IMR-90 (cell line): ENCODE measurements at regions not wholly inside any gene's neighbourhood (a gene's known extent, or its start where the extent isn't known, plus 50 kb on each side); places are given as distances from the start of the nearest gene placed in this dataset.

ENCODE experiments used
- ATAC-seq: fragments of 200-7000 bp; cut with Tn5 transposase; 2 replicates; pipeline ENCODE4 v1.9.1; 2020; ENCODE audit warnings: low read depth, mild to moderate bottlenecking, moderate library complexity
- BruUV-seq: library from RNA; stranded (reverse); fragments of 400-500 nt; replicated peaks from 2 replicates; lab custom pipeline; 2021; lab: Mats Ljungman, UMichigan
- CTCF ChIA-PET: fragments of 300-600 bp; formaldehyde crosslinking; extraction: SDS; loops from one replicate; lab custom pipeline; 2021; ENCODE audit warnings: antibody characterized with exemption; lab: Yijun Ruan, JAX
- POLR2A ChIA-PET: fragments of 300-600 bp; sonication (Branson Sonifier 250); formaldehyde crosslinking; loops from one replicate; lab custom pipeline; 2022; ENCODE audit warnings: antibody characterized with exemption; ENCODE audit not compliant: unreplicated experiment; lab: Charles Lee
- DNase-seq: peaks from one replicate; pipeline ENCODE4 v3.0.0; 2013
- H2AFZ ChIP-seq: replicated peaks from 2 replicates; pipeline ENCODE3; 2013; ENCODE audit warnings: low read length, mild to moderate bottlenecking; ENCODE audit not compliant: poor library complexity
- H2AK5ac ChIP-seq: 2 replicates; pipeline ENCODE4 v1.6.1; 2013; ENCODE audit warnings: low read depth, low read length, inconsistent platforms
- H2AK9ac ChIP-seq: replicated peaks from 2 replicates; pipeline ENCODE3; 2013; ENCODE audit warnings: mild to moderate bottlenecking, low read depth, low read length, moderate library complexity; ENCODE audit not compliant: poor library complexity
- H2BK120ac ChIP-seq: 2 replicates; pipeline ENCODE4 v1.6.1; 2013; ENCODE audit warnings: low read depth, low read length, inconsistent platforms
- H2BK15ac ChIP-seq: 3 replicates; pipeline ENCODE4 v1.6.1; 2013; ENCODE audit warnings: low read depth, low read length, inconsistent platforms
- H2BK20ac ChIP-seq: 2 replicates; pipeline ENCODE4 v1.6.1; 2013; ENCODE audit warnings: low read depth, mild to moderate bottlenecking, inconsistent platforms, low read length, moderate library complexity
- H2BK5ac ChIP-seq: 2 replicates; pipeline ENCODE4 v1.6.1; 2013; ENCODE audit warnings: mild to moderate bottlenecking, low read depth, low read length, inconsistent platforms; ENCODE audit not compliant: poor library complexity, severe bottlenecking
- H3K14ac ChIP-seq: replicated peaks from 2 replicates; pipeline ENCODE4 v1.6.1; 2013; ENCODE audit warnings: low read depth, low read length, inconsistent platforms
- H3K18ac ChIP-seq: 2 replicates; pipeline ENCODE4 v1.6.1; 2013; ENCODE audit warnings: low read depth, low read length, control low read depth
- H3K23ac ChIP-seq: 2 replicates; pipeline ENCODE4 v1.6.1; 2013; ENCODE audit warnings: low read depth, low read length, inconsistent platforms
- H3K27ac ChIP-seq: 2 replicates; pipeline ENCODE4 v1.5.1; 2013; ENCODE audit warnings: mild to moderate bottlenecking, control low read depth, low read length; ENCODE audit not compliant: insufficient read depth
- H3K27me3 ChIP-seq: 2 replicates; pipeline ENCODE4 v1.6.1; 2013; ENCODE audit warnings: low read length; ENCODE audit not compliant: control insufficient read depth, insufficient read depth
- H3K36me3 ChIP-seq: 2 replicates; pipeline ENCODE4 v1.6.1; 2013; ENCODE audit warnings: low read length, mixed read lengths; ENCODE audit not compliant: control insufficient read depth, insufficient read depth
- H3K4ac ChIP-seq: 2 replicates; pipeline ENCODE4 v1.6.1; 2013; ENCODE audit warnings: low read depth, low read length, inconsistent platforms
- H3K4me1 ChIP-seq: 2 replicates; pipeline ENCODE4 v1.6.1; 2013; ENCODE audit warnings: low read length, mixed read lengths; ENCODE audit not compliant: control insufficient read depth, insufficient read depth
- H3K4me2 ChIP-seq: 2 replicates; pipeline ENCODE4 v1.6.1; 2013; ENCODE audit warnings: low read depth, mild to moderate bottlenecking, control low read depth, low read length, moderate library complexity
- H3K4me3 ChIP-seq: 2 replicates; pipeline ENCODE4 v1.5.1; 2013; ENCODE audit warnings: low read depth, mild to moderate bottlenecking, control low read depth, low read length, moderate library complexity; ENCODE audit not compliant: insufficient read depth
- H3K56ac ChIP-seq: 2 replicates; pipeline ENCODE4 v1.6.1; 2013; ENCODE audit warnings: low read length, inconsistent platforms; ENCODE audit not compliant: insufficient read depth; ENCODE audit errors: extremely low read depth
- H3K79me1 ChIP-seq, 2 experiments: 2 replicates each; pipeline ENCODE4 v1.6.1; 2013; ENCODE audit warnings: low read length in 2 of 2, inconsistent platforms in 1 of 2, low read depth in 1 of 2
- H3K9ac ChIP-seq: 2 replicates; pipeline ENCODE4 v1.6.1; 2013; ENCODE audit warnings: low read depth, low read length, control low read depth
- H3K9me1 ChIP-seq: 2 replicates; pipeline ENCODE4 v1.6.1; 2013; ENCODE audit warnings: low read length, inconsistent platforms; ENCODE audit not compliant: insufficient read depth
- H3K9me3 ChIP-seq: 2 replicates; pipeline ENCODE4 v1.6.1; 2013; ENCODE audit warnings: low read length; ENCODE audit not compliant: control insufficient read depth, insufficient read depth
- H4K20me1 ChIP-seq: 2 replicates; pipeline ENCODE4 v1.6.1; 2013; ENCODE audit warnings: low read length, inconsistent platforms; ENCODE audit not compliant: insufficient read depth
- H4K5ac ChIP-seq: 2 replicates; pipeline ENCODE4 v1.6.1; 2013; ENCODE audit warnings: mild to moderate bottlenecking, low read depth, low read length, control low read depth
- H4K8ac ChIP-seq, 2 experiments: 2 replicates each; pipeline ENCODE4 v1.6.1; 2013; ENCODE audit warnings: low read depth in 2 of 2, low read length in 2 of 2, control low read depth in 1 of 2, inconsistent platforms in 1 of 2
- H4K91ac ChIP-seq: 2 replicates; pipeline ENCODE4 v1.6.1; 2013; ENCODE audit warnings: low read depth, low read length, inconsistent platforms; ENCODE audit not compliant: insufficient read depth
- CEBPB ChIP-seq: IDR thresholded peaks from 2 replicates; pipeline ENCODE4 v1.6.1; 2012; ENCODE audit warnings: low read depth, low read length, improper control_type of control experiment
- CHD1 ChIP-seq: IDR thresholded peaks from 2 replicates; pipeline ENCODE4 v1.6.1; 2012; ENCODE audit warnings: low read depth, low read length, improper control_type of control experiment
- CTCF ChIP-seq: conservative IDR thresholded peaks from 2 replicates; pipeline ENCODE4 v1.5.1; 2012; ENCODE audit warnings: mild to moderate bottlenecking, low read depth, low read length, improper control_type of control experiment
- MAFK ChIP-seq: IDR thresholded peaks from 2 replicates; pipeline ENCODE4 v1.6.1; 2012; ENCODE audit warnings: low read depth, low read length, improper control_type of control experiment
- MXI1 ChIP-seq: IDR thresholded peaks from 2 replicates; pipeline ENCODE4 v1.6.1; 2012; ENCODE audit warnings: low read depth, mild to moderate bottlenecking, low read length, moderate library complexity, borderline replicate concordance
- NFE2L2 ChIP-seq: fragments of 150-350 bp; IDR thresholded peaks from 2 replicates; pipeline ENCODE4 v1.6.1; 2016; ENCODE audit warnings: low read depth, mild to moderate bottlenecking, low read length
- POLR2A ChIP-seq: IDR thresholded peaks from 2 replicates; pipeline ENCODE4 v1.6.1; 2012; ENCODE audit warnings: mild to moderate bottlenecking, low read depth, low read length
- RAD21 ChIP-seq: IDR thresholded peaks from 2 replicates; pipeline ENCODE4 v1.6.1; 2012; ENCODE audit warnings: low read length, improper control_type of control experiment
- RCOR1 ChIP-seq: IDR thresholded peaks from 2 replicates; pipeline ENCODE4 v1.6.1; 2012; ENCODE audit warnings: mild to moderate bottlenecking, low read length, improper control_type of control experiment; ENCODE audit not compliant: insufficient replicate concordance
- WGBS, 2 experiments: methylation state at CpG; one replicate each; pipeline versions ENCODE4 v1.1.5 to v1.1.7; 2013; ENCODE audit warnings: missing lambda C conversion rate in 2 of 2; ENCODE audit not compliant: insufficient read length in 1 of 2; ENCODE audit errors: extremely low coverage in 2 of 2; 5-methylcytosine and 5-hydroxymethylcytosine counted together
- dilution Hi-C: fragments of 300-500 bp; cut with HindIII; formaldehyde crosslinking; loops from one replicate; pipeline ENCODE4 v1.14.3; 2018; ENCODE audit warnings: low sequenced_read_pairs; ENCODE audit not compliant: unreplicated experiment
- in situ Hi-C: fragments of 300-500 bp; cut with MboI; formaldehyde crosslinking; loops from 3 replicates; pipeline ENCODE4 v1.14.3; 2019; ENCODE audit warnings: low sequenced_read_pairs, inconsistent platforms, mixed read lengths
- intact Hi-C: fragments of 100-400 bp; cut with micrococcal nuclease; formaldehyde crosslinking; loops from 2 replicates; pipeline ENCODE4 v1.10.0; 2022
- TF ChIP-seq, protein P1 (sequence below): fragments of 150-350 bp; IDR thresholded peaks from 2 replicates; pipeline ENCODE4 v1.6.1; 2016; ENCODE audit warnings: low read depth, mild to moderate bottlenecking, low read length, moderate library complexity, borderline replicate concordance

DNA sequence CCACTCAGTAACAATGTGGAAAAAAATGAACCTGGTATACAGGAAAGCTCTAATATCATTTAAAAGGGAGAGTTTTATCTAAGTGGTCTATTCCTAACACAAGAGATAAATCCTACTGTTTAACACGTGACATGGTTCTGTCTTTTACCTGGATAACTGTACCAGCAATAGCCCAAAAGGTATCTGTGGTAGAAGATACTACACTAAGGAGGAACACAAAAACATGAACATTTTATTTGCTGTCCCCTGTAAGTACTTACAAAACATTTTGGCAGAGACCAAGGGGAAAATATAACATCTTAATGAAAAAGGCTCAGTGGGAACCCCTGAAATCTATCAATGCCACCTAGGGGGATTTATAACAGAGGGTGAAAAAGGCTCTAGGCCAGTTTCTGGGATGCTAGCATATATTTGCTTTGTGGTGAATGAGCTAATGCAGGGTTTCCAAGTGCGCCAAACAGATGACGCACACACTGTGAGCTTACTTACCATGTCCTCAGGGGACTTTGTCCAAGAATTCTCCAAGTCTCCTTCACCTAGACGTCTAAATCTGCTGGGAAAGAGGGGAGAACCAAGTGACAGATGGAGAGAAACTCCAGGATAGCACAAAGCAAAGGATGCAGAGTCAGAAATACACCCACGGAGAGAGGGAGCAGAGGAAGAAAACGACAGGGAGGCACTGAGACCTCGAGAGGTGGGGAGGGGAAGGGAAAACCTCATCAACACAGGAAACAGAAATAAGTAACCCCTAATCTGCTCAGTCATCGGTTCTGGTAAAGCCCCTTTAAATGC is 112.5 kb upstream of the PRNP start:
- Histone ChIP-seq H3K9ac (peak overlapping the region; percentile 73), H2BK120ac (peak overlapping the region; percentile 94), H3K27ac (peak overlapping the region; percentile 98), H3K79me1 (no peaks in the 10 kb centered on the region), H3K27me3 (no peaks in the 10 kb centered on the region), H2AFZ (peak overlapping the region; percentile 80), H2BK20ac (peak overlapping the region; percentile 93), H4K91ac (peak overlapping the region; percentile 90), H4K20me1 (no peaks in the 10 kb centered on the region), H3K18ac (peak overlapping the region; percentile 94), H2BK15ac (peak overlapping the region; percentile 64; the same call in 2 of the 3 replicates), H3K14ac (peak overlapping the region; percentile 72), H3K4ac (peak overlapping the region; percentile 89), H3K9me1 (no peaks in the 10 kb centered on the region; the same call in 1 of the 2 replicates), H4K5ac (peak overlapping the region; percentile 92), H2AK9ac (no peak overlapping the region), H3K4me3 (peak overlapping the region; percentile 29; the same call in 1 of the 2 replicates), H2BK5ac (peak overlapping the region; percentile 82), H4K8ac (peak overlapping the region; percentile 62 to 88), H3K9me3 (no peaks in the 10 kb centered on the region), H2AK5ac (no peak overlapping the region), H3K4me2 (peak overlapping the region; percentile 88), H3K36me3 (no peaks in the 10 kb centered on the region), H3K23ac (peak overlapping the region; percentile 82), H3K4me1 (peaks cover 2% of the 10 kb centered on the region; the same call in 1 of the 2 replicates), H3K56ac (peak overlapping the region; percentile 36)
- in situ Hi-C loops (no loop called here), dilution Hi-C loops (no loop called here), intact Hi-C loops (no loop called here)
- ATAC-seq = peak; percentile 85
- no CpG with 5 or more reads among the region's 8 CpGs for WGBS, 2 experiments
- peak; percentile 96 for DNase-seq
- CTCF ChIA-PET = no interaction called here
- no TSS peak for BruUV-seq
- TF ChIP-seq POLR2A (no peak), CHD1 (no peak), MAFK (peak; percentile 48), CEBPB (no peak), RAD21 (no peak), RCOR1 (no peak), MXI1 (no peak), NFE2L2 (peak; percentile 60), CTCF (no peak)
- TF ChIP-seq, protein P1, sequence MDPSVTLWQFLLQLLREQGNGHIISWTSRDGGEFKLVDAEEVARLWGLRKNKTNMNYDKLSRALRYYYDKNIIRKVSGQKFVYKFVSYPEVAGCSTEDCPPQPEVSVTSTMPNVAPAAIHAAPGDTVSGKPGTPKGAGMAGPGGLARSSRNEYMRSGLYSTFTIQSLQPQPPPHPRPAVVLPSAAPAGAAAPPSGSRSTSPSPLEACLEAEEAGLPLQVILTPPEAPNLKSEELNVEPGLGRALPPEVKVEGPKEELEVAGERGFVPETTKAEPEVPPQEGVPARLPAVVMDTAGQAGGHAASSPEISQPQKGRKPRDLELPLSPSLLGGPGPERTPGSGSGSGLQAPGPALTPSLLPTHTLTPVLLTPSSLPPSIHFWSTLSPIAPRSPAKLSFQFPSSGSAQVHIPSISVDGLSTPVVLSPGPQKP = no peak
- POLR2A ChIA-PET = interaction anchor here (0.7 kb wide), 1 partner anchor 304 kb away, joined by 9 read pairs; no protein-coding TSS in a partner anchor
